ENCODE measurements at regions not wholly inside any gene's neighbourhood (a gene's known extent, or its start where the extent isn't known, plus 50 kb on each side); places are given as distances from the start of the nearest gene placed in this dataset.

DNA sequence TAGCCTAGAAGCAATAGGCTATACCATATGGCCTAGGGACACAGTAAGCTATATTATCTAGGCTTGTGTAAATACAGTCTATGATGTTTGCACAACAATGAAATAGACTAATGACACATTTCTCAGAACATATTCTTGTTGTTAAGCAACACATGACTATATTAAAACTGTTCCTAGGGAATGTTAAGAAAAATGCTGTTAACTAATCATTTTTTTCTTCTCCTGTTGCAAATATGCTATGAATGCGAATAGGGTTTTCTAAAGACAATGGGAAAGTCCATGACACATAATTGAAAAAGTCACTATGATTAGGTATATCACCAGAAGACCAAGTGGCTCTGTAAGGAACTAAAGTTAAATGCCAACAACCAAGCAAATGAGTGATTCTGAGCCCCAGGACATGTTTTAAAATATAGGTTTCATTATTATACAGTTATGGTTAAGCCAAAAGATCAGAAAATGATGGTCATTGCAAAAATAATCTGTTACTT is 454.0 kb upstream of the SORCS1 start (continued):
- TF ChIP-seq EZH2 (IDR thresholded peaks at IDR 0.05; ENCODE audit: borderline replicate concordance, insufficient read depth, low read length, poor library complexity, severe bottlenecking), result no peak
- no peak for TF ChIP-seq EP300 (conservative IDR thresholded peaks at IDR 0.05; ENCODE audit: poor library complexity, severe bottlenecking)

DNA sequence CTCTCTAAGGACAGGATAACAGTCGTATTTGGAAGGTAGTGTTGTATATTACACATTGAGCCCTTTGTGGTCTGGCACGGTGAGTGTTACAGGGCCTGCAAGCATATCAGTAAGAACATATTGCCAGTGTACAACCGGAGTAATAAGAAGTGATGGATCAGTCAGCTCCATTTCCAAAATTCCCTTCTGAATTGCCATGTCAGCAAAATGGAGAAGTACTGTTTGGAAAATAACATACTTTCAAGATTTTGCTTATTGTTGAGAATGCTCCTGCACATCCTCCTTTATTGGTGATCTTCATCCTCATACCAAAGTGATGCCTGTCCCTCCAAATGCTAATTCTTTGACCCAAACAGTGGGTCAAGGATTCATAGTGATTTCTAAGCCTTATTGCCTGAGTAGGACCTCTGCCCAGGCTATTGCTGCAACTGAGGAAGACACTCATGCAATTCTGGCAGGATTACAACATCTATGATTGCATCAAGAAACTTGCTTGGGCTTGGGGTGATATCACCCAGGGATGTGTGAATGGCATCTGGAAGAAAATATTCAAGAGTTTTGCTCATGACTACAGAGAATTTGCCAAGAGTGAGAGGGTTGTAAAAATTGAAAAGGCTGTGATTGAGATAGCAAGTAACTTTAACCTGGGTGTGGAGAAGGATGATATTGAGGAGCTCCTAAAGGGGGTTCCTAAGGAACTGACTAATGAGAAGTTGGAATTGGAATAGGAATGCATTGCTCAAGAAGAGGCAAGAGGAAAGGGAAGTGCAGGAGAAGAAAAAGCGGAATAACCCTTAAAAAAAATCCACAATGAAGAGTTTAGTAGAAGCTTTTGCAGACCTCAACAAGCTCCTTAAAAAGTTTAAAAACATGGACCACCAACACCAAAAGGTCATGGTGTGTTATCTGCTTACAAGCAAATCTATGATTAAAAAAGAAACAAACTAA is 452.2 kb upstream of the SORCS1 start:
- Histone ChIP-seq H2AFZ (ENCODE audit: low read depth, low read length) (no peak overlapping the region), H3K9me2 (ENCODE audit: insufficient read depth, low read length) (no peaks in the 10 kb centered on the region), H4K20me1 (ENCODE audit: insufficient read depth) (no peaks in the 10 kb centered on the region), H3F3A (ENCODE audit: insufficient read depth, low read length, poor library complexity, severe bottlenecking) (no peaks in the 10 kb centered on the region), H3K4me3 (ENCODE audit: low read length) (no peak overlapping the region), H3K4me2 (ENCODE audit: low read length) (no peak overlapping the region), H3K27me3 (ENCODE audit: insufficient read depth, low read depth, low read length) (no peaks in the 10 kb centered on the region), H3K36me3 (ENCODE audit: insufficient read depth, low read length) (no peaks in the 10 kb centered on the region), H3K9ac (ENCODE audit: low read length) (no peak overlapping the region), H3K27ac (ENCODE audit: low read length) (no peak overlapping the region), H3K9me3 (ENCODE audit: low read length) (no peaks in the 10 kb centered on the region), H3K79me2 (replicated peaks; ENCODE audit: insufficient read depth, low read length) (no peaks in the 10 kb centered on the region)
- TF ChIP-seq EP300 (conservative IDR thresholded peaks at IDR 0.05; ENCODE audit: poor library complexity, severe bottlenecking) (no peak), EZH2 (IDR thresholded peaks at IDR 0.05; ENCODE audit: borderline replicate concordance, insufficient read depth, low read length, poor library complexity, severe bottlenecking) (no peak), MXI1 (conservative IDR thresholded peaks at IDR 0.05; ENCODE audit: poor library complexity, severe bottlenecking) (no peak), POLR2AphosphoS5 (IDR thresholded peaks at IDR 0.05) (no peak)
- TF ChIP-seq, protein P1, sequence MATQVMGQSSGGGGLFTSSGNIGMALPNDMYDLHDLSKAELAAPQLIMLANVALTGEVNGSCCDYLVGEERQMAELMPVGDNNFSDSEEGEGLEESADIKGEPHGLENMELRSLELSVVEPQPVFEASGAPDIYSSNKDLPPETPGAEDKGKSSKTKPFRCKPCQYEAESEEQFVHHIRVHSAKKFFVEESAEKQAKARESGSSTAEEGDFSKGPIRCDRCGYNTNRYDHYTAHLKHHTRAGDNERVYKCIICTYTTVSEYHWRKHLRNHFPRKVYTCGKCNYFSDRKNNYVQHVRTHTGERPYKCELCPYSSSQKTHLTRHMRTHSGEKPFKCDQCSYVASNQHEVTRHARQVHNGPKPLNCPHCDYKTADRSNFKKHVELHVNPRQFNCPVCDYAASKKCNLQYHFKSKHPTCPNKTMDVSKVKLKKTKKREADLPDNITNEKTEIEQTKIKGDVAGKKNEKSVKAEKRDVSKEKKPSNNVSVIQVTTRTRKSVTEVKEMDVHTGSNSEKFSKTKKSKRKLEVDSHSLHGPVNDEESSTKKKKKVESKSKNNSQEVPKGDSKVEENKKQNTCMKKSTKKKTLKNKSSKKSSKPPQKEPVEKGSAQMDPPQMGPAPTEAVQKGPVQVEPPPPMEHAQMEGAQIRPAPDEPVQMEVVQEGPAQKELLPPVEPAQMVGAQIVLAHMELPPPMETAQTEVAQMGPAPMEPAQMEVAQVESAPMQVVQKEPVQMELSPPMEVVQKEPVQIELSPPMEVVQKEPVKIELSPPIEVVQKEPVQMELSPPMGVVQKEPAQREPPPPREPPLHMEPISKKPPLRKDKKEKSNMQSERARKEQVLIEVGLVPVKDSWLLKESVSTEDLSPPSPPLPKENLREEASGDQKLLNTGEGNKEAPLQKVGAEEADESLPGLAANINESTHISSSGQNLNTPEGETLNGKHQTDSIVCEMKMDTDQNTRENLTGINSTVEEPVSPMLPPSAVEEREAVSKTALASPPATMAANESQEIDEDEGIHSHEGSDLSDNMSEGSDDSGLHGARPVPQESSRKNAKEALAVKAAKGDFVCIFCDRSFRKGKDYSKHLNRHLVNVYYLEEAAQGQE (IDR thresholded peaks at IDR 0.05; ENCODE audit: borderline replicate concordance), result no peak

DNA sequence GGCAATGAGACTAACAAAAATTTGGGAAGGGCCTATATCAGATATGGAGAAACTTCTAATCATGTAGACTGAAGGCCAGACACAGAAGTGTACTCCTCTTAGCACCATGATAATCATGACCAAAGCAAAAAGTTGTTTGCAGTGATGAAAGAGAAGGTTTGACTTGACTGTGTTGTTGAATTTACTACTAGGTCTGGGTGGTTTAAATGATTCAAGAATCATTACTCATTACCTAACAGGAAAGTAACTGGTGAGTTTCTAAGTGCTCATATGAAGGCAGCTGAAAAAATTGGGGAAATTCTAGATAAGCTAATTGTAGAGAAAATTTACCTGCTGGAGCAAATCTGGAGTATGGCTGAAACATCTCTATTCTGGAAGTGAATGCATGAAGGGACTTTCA is 451.5 kb upstream of the SORCS1 start:
- Histone ChIP-seq H3K9me2 (ENCODE audit: insufficient read depth, low read length) (no peaks in the 10 kb centered on the region), H3K27ac (ENCODE audit: low read length) (no peak overlapping the region), H3K9me3 (ENCODE audit: low read length) (no peaks in the 10 kb centered on the region), H2AFZ (ENCODE audit: low read depth, low read length) (no peak overlapping the region), H3K27me3 (ENCODE audit: insufficient read depth, low read depth, low read length) (no peaks in the 10 kb centered on the region), H3K36me3 (ENCODE audit: insufficient read depth, low read length) (no peaks in the 10 kb centered on the region), H3F3A (ENCODE audit: insufficient read depth, low read length, poor library complexity, severe bottlenecking) (no peaks in the 10 kb centered on the region), H3K4me2 (ENCODE audit: low read length) (no peak overlapping the region), H3K79me2 (replicated peaks; ENCODE audit: insufficient read depth, low read length) (no peaks in the 10 kb centered on the region), H3K9ac (ENCODE audit: low read length) (no peak overlapping the region), H3K4me3 (ENCODE audit: low read length) (no peak overlapping the region), H4K20me1 (ENCODE audit: insufficient read depth) (no peaks in the 10 kb centered on the region)
- no peak for TF ChIP-seq POLR2AphosphoS5 (IDR thresholded peaks at IDR 0.05)
